ENCODE measurements at regions not wholly inside any gene's neighbourhood (a gene's known extent, or its start where the extent isn't known, plus 50 kb on each side); places are given as distances from the start of the nearest gene placed in this dataset.

DNA sequence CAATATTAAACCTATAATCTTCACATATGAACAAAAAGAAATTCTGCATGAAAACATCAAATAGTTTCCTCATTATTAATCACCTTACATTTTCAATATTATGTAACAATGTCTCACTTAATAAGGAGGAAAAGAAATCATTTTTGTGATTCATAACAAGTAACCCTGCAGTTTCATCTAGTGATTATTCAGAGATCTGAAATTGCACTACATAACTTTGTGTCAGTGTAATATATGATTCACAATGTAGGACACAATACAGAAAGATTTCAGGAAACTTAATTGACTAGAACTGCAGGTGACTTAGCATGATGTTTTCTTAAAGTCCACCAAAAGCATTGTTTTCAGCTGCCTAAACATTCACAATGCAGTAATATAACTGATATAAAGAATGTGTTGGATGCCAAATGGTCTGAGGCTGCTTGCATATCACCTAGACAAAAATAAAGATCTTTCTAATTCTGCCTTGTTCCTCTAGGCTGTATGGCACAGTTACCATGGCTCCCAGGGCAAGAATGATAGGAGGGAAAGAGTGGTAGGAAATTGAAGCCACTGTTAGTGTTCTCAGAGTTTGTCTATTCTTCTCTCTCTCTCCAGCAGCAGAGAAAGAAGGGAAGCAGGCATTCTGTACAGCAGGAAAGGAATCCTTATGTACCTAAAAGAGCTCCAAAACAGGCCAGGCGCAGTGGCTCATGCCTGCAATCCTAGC lies 366.6 kb downstream of the FSIP2 start:
- ChIA-PET CTCF (no interaction called here), POLR2A (no interaction called here)
- Histone ChIP-seq H2AFZ (ENCODE audit: low read depth, low read length) (no peak overlapping the region), H3K79me2 (ENCODE audit: control insufficient read depth, insufficient read depth, low read length) (no peaks in the 10 kb centered on the region), H4K20me1 (replicated peaks; ENCODE audit: control insufficient read depth, extremely low read depth, insufficient read depth, low read length) (no peaks in the 10 kb centered on the region), H3K27me3 (ENCODE audit: control insufficient read depth in 2 of 2, insufficient read depth in 2 of 2, low read length in 2 of 2) (no peaks in the 10 kb centered on the region), H3K27ac (ENCODE audit: insufficient read depth, low read depth, low read length) (no peak overlapping the region), H3K9me1 (replicated peaks; ENCODE audit: control insufficient read depth, extremely low read depth, insufficient read depth, low read length) (no peaks in the 10 kb centered on the region), H3K9ac (replicated peaks; ENCODE audit: extremely low read depth, insufficient read depth, low read length) (no peak overlapping the region), H3K4me1 (ENCODE audit: control insufficient read depth, extremely low read depth, insufficient read depth, low read length) (peaks cover 7% of the 10 kb centered on the region), H3K9me3 (replicated peaks; ENCODE audit: control insufficient read depth, insufficient read depth, low read length) (no peaks in the 10 kb centered on the region), H3K4me2 (ENCODE audit: insufficient read depth, low read length) (no peak overlapping the region), H3K36me3 (ENCODE audit: control insufficient read depth in 2 of 2, extremely low read depth in 1 of 2, insufficient read depth in 2 of 2, low read length in 2 of 2) (no peaks in the 10 kb centered on the region), H3K4me3 (replicated peaks in 1 of 3; ENCODE audit: insufficient read depth in 1 of 3, low read depth in 1 of 3, low read length in 3 of 3) (no peak overlapping the region)
- peak; percentile 65 for DNase-seq (ENCODE audit: low read depth, low spot score)
- dilution Hi-C loops (cut with MboI; ENCODE audit: extremely low pct_ligation_motif_present, low sequenced_read_pairs), result no loop called here
- FAIRE-seq, result no peak
- intact Hi-C loops (cut with micrococcal nuclease), result no loop called here
- TF ChIP-seq POLR2A (IDR thresholded peaks at IDR 0.05; ENCODE audit: low read depth, low read length) (no peak), JUN (IDR thresholded peaks at IDR 0.05; ENCODE audit: borderline replicate concordance, insufficient read depth, insufficient read length, low read depth) (no peak), EZH2 (IDR thresholded peaks at IDR 0.05; ENCODE audit: borderline replicate concordance, low read depth, low read length, severe bottlenecking) (no peak), FOS (IDR thresholded peaks at IDR 0.05; ENCODE audit: borderline replicate concordance, insufficient read depth, low read length) (no peak), POLR2AphosphoS5 (IDR thresholded peaks at IDR 0.05; ENCODE audit: insufficient read depth, low read depth, low read length) (no peak), MYC (IDR thresholded peaks at IDR 0.05; ENCODE audit: low read depth, low read length) (no peak), GATA2 (IDR thresholded peaks at IDR 0.05; ENCODE audit: insufficient read depth, insufficient read length, low read depth, low read length) (no peak)
- TF ChIP-seq, protein P1, sequence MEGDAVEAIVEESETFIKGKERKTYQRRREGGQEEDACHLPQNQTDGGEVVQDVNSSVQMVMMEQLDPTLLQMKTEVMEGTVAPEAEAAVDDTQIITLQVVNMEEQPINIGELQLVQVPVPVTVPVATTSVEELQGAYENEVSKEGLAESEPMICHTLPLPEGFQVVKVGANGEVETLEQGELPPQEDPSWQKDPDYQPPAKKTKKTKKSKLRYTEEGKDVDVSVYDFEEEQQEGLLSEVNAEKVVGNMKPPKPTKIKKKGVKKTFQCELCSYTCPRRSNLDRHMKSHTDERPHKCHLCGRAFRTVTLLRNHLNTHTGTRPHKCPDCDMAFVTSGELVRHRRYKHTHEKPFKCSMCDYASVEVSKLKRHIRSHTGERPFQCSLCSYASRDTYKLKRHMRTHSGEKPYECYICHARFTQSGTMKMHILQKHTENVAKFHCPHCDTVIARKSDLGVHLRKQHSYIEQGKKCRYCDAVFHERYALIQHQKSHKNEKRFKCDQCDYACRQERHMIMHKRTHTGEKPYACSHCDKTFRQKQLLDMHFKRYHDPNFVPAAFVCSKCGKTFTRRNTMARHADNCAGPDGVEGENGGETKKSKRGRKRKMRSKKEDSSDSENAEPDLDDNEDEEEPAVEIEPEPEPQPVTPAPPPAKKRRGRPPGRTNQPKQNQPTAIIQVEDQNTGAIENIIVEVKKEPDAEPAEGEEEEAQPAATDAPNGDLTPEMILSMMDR (IDR thresholded peaks at IDR 0.05; ENCODE audit: extremely low read depth in 1 of 2, insufficient read depth in 1 of 2, low read depth in 1 of 2, low read length in 2 of 2), result no peak
- TF ChIP-seq, protein P2, sequence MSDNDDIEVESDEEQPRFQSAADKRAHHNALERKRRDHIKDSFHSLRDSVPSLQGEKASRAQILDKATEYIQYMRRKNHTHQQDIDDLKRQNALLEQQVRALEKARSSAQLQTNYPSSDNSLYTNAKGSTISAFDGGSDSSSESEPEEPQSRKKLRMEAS (IDR thresholded peaks at IDR 0.05; ENCODE audit: insufficient read depth, insufficient read length), result no peak
- BruUV-seq (replicated peaks), result no TSS peak

All from endothelial cell of umbilical vein (primary cell).